OCI-LY1 (cell line): ENCODE measurements at regions not wholly inside any gene's neighbourhood (a gene's known extent, or its start where the extent isn't known, plus 50 kb on each side); places are given as distances from the start of the nearest gene placed in this dataset.

Experiments used
- H2AFZ ChIP-seq: fragments of 200-600 bp; sonication (generic), shearing (Covaris generic); 2 replicates; pipeline ENCODE4 v1.6.0; 2014; ENCODE audit warnings: antibody characterized with exemption, mild to moderate bottlenecking, low read length
- H3F3A ChIP-seq: fragments of 200-600 bp; sonication (generic), shearing (Covaris generic); 2 replicates; pipeline ENCODE4 v1.6.0; 2014; ENCODE audit warnings: mild to moderate bottlenecking, antibody characterized with exemption, low read length, moderate library complexity; ENCODE audit not compliant: insufficient read depth
- H3K27ac ChIP-seq: fragments of 200-600 bp; sonication (generic); 2 replicates; pipeline ENCODE4 v1.5.1; 2014; ENCODE audit warnings: low read length, mixed run types, mild to moderate bottlenecking, low read depth; ENCODE audit not compliant: poor library complexity, severe bottlenecking
- H3K27me3 ChIP-seq: fragments of 200-600 bp; sonication (generic); 2 replicates; pipeline ENCODE4 v1.6.0; 2014; ENCODE audit warnings: antibody characterized with exemption, mild to moderate bottlenecking, low read length, moderate library complexity; ENCODE audit not compliant: insufficient read depth
- H3K36me3 ChIP-seq: fragments of 200-600 bp; sonication (generic); 2 replicates; pipeline ENCODE4 v1.6.1; 2014; ENCODE audit warnings: mild to moderate bottlenecking, antibody characterized with exemption, low read length, moderate library complexity, mixed read lengths; ENCODE audit not compliant: insufficient read depth
- H3K4me1 ChIP-seq: fragments of 200-600 bp; sonication (generic); 2 replicates; pipeline ENCODE4 v1.5.1; 2014; ENCODE audit warnings: mild to moderate bottlenecking, low read length, moderate library complexity; ENCODE audit not compliant: insufficient read depth, severe bottlenecking
- H3K4me2 ChIP-seq: fragments of 200-600 bp; sonication (generic), shearing (Covaris generic); 2 replicates; pipeline ENCODE4 v1.6.1; 2014; ENCODE audit warnings: low read length
- H3K4me3 ChIP-seq: fragments of 200-600 bp; sonication (generic); 2 replicates; pipeline ENCODE4 v1.5.1; 2014; ENCODE audit warnings: low read length, low read depth, mild to moderate bottlenecking, mixed read lengths; ENCODE audit not compliant: poor library complexity, severe bottlenecking
- H3K79me2 ChIP-seq: fragments of 200-600 bp; shearing (Covaris generic); 2 replicates; pipeline ENCODE4 v1.6.1; 2016; ENCODE audit warnings: mixed run types, low read length, mixed read lengths; ENCODE audit not compliant: insufficient read depth
- H3K9ac ChIP-seq: fragments of 200-600 bp; sonication (generic), shearing (Covaris generic); 2 replicates; pipeline ENCODE4 v1.6.1; 2014; ENCODE audit warnings: mild to moderate bottlenecking, low read length, mixed read lengths
- H3K9me2 ChIP-seq: fragments of 200-600 bp; sonication (generic), shearing (Covaris generic); 2 replicates; pipeline ENCODE4 v1.6.1; 2014; ENCODE audit warnings: low read depth, mild to moderate bottlenecking, low read length, mixed read lengths
- H3K9me3 ChIP-seq: fragments of 200-600 bp; shearing (Covaris generic); 2 replicates; pipeline ENCODE4 v1.6.1; 2014; ENCODE audit warnings: low read length, mixed read lengths
- H4K20me1 ChIP-seq: fragments of 200-600 bp; sonication (generic), shearing (Covaris generic); 2 replicates; pipeline ENCODE4 v1.6.0; 2016; ENCODE audit warnings: mild to moderate bottlenecking, low read length; ENCODE audit not compliant: insufficient read depth
- EZH2 ChIP-seq: fragments of 200-600 bp; sonication (generic), shearing (Covaris generic); IDR thresholded peaks from 2 replicates; pipeline ENCODE4 v1.8.0; 2017; ENCODE audit warnings: borderline replicate concordance, mixed run types, mild to moderate bottlenecking, antibody characterized with exemption, low read length, moderate library complexity, mixed read lengths
- TF ChIP-seq, protein P1 (sequence below): fragments of 200-600 bp; sonication (generic), shearing (Covaris generic); IDR thresholded peaks from 2 replicates; pipeline ENCODE4 v1.5.1; 2017; ENCODE audit warnings: mild to moderate bottlenecking, antibody characterized with exemption, low read length, moderate library complexity, mixed read lengths

DNA sequence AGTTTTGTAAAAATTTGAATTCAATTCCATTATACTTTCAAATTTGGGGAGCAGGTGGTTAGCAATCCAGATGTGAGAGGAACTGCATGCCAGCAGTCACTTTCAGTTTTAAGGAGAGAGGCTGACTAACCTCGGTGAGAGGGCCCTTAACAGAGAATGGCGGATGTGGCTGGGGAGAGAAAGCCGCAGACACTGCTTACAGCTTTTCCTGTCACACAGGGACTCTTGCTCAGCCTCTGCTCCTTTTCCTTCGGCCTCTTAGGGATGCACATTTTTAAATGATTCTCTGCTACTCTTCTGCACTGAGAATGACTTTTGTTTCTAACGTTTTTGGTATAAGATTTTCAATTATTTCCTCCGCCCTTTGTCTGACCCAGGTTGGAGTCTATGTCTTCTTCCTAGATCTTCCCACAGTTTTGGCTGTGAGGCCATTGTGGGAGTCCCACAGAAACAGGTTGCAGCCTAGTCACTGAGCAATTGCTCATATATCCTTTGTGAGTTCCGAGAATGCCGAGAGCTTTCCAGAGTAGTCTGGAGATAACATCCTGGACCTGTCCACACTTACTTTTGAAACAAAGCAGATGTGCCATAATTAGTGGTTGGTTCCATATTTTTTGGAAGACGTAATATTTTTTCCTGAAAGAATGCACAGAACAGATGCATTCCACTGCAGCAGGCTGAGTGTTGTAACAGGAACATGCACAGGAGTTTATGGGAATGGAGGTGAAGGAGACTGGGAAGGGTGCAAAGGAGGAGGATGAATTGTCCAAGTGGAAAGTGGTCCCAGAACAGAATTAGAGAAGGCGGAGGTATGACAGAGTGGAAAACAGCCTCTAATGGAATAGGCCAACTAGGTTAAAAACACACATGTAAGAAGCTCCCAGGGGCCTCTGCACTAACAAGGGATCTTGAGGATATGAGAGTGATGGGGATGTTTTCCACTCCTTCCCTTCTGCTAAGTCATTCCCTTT lies 168.0 kb upstream of the ZNF32 start:
- Histone ChIP-seq H3K4me2 (no peak overlapping the region), H3K36me3 (no peaks in the 10 kb centered on the region), H4K20me1 (no peaks in the 10 kb centered on the region), H2AFZ (no peak overlapping the region), H3K4me1 (no peaks in the 10 kb centered on the region), H3K9me2 (no peaks in the 10 kb centered on the region), H3K27me3 (no peaks in the 10 kb centered on the region), H3K4me3 (no peak overlapping the region), H3K27ac (no peak overlapping the region), H3K9me3 (no peaks in the 10 kb centered on the region), H3K79me2 (no peaks in the 10 kb centered on the region), H3K9ac (no peak overlapping the region), H3F3A (no peaks in the 10 kb centered on the region)
- no peak for TF ChIP-seq EZH2
- TF ChIP-seq, protein P1, sequence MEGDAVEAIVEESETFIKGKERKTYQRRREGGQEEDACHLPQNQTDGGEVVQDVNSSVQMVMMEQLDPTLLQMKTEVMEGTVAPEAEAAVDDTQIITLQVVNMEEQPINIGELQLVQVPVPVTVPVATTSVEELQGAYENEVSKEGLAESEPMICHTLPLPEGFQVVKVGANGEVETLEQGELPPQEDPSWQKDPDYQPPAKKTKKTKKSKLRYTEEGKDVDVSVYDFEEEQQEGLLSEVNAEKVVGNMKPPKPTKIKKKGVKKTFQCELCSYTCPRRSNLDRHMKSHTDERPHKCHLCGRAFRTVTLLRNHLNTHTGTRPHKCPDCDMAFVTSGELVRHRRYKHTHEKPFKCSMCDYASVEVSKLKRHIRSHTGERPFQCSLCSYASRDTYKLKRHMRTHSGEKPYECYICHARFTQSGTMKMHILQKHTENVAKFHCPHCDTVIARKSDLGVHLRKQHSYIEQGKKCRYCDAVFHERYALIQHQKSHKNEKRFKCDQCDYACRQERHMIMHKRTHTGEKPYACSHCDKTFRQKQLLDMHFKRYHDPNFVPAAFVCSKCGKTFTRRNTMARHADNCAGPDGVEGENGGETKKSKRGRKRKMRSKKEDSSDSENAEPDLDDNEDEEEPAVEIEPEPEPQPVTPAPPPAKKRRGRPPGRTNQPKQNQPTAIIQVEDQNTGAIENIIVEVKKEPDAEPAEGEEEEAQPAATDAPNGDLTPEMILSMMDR = no peak

DNA sequence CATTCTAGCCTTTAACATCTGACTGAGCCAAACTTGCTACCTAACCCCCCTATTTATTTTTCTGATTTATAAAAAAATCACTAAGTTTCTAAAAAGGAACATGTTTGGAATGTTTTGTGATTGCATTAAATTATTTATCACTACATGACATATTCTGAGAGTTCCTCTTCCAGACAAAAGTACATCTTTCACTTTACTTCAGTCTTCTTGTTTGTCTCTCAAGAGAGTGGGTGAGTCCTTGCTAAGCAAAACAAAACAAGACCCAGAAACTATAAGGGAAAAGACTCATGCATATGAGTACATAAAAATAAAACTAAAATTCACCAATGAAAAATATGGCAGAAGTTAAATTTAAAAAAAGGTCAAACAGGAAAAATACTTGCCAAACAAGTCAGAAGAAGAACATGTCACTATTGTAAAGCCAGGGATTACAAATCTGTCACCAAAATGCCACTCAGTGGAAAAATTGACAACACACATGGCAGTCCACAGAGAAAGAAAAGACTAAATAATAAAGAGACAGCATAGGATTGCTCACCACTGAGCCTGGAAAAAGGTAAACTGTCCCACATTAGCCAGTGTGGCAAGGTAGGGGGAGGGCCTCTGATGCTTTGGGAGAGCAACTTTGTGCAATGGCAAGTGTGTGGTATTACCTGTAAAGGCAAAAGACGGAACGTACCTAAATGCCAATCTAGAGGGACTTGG lies 166.7 kb upstream of the ZNF32 start:
- no peaks in the 10 kb centered on the region for H4K20me1 ChIP-seq
- no peak overlapping the region for H2AFZ ChIP-seq
- no peak overlapping the region for H3K9ac ChIP-seq
- H3F3A ChIP-seq = no peaks in the 10 kb centered on the region
- TF ChIP-seq, protein P1 = no peak
- no peak for TF ChIP-seq EZH2
- no peaks in the 10 kb centered on the region for H3K9me2 ChIP-seq
- H3K79me2 ChIP-seq = no peaks in the 10 kb centered on the region
- H3K4me1 ChIP-seq = no peaks in the 10 kb centered on the region
- H3K36me3 ChIP-seq = no peaks in the 10 kb centered on the region
- H3K27ac ChIP-seq = no peak overlapping the region
- H3K27me3 ChIP-seq = no peaks in the 10 kb centered on the region
- no peak overlapping the region for H3K4me3 ChIP-seq
- no peak overlapping the region for H3K4me2 ChIP-seq
- no peaks in the 10 kb centered on the region for H3K9me3 ChIP-seq

DNA sequence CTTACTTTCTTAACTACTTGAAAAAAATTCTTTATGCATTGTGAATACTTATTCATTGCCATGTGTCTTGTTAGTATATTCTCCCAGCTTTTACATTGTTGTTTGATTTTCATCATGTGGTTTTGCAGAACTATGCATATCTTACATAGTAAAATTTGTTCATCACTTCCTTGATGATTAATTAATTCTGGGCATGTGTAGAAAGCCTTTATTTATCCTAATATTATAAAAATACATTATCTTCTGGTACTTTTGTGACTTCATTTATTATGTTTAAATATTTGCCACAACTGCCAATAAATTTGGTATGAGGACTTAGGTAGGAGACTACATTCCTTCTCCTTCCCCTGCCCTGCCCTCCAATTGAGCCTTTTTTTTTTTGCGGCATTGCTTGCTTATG lies 166.0 kb upstream of the ZNF32 start:
- no peak overlapping the region for H3K4me3 ChIP-seq
- H3K36me3 ChIP-seq = no peaks in the 10 kb centered on the region
- H3K4me2 ChIP-seq = no peak overlapping the region
- H3K9me2 ChIP-seq = no peaks in the 10 kb centered on the region
- TF ChIP-seq, protein P1 = no peak
- TF ChIP-seq EZH2 = no peak
- H3K9ac ChIP-seq = no peak overlapping the region
- no peaks in the 10 kb centered on the region for H3K27me3 ChIP-seq
- no peak overlapping the region for H3K27ac ChIP-seq
- H2AFZ ChIP-seq = no peak overlapping the region
- no peaks in the 10 kb centered on the region for H4K20me1 ChIP-seq
- no peaks in the 10 kb centered on the region for H3K9me3 ChIP-seq
- H3K4me1 ChIP-seq = no peaks in the 10 kb centered on the region
- no peaks in the 10 kb centered on the region for H3F3A ChIP-seq
- no peaks in the 10 kb centered on the region for H3K79me2 ChIP-seq
